Keratinocyte (primary cell): ENCODE measurements at regions not wholly inside any gene's neighbourhood (a gene's known extent, or its start where the extent isn't known, plus 50 kb on each side); places are given as distances from the start of the nearest gene placed in this dataset.

Experiments used
- DNase-seq: peaks from one replicate; pipeline ENCODE4 v3.0.0-alpha.2; 2011; ENCODE audit warnings: low read depth, missing footprints, low spot score
- FAIRE-seq: peaks from 2 replicates; lab custom pipeline; 2011; peaks lifted over from hg19 to GRCh38; lab: Jason Lieb, UNC
- H2AFZ ChIP-seq: 2 replicates; pipeline ENCODE4 v1.6.0; 2012; ENCODE audit warnings: low read length, control low read depth, inconsistent platforms; ENCODE audit not compliant: control insufficient read depth
- H3K27ac ChIP-seq: 2 replicates; pipeline ENCODE4 v1.5.1; 2011; ENCODE audit warnings: low read length; ENCODE audit not compliant: control insufficient read depth, insufficient read depth
- H3K27me3 ChIP-seq: 3 replicates; pipeline ENCODE4 v1.6.0; 2011; ENCODE audit warnings: low read length; ENCODE audit not compliant: control insufficient read depth, insufficient read depth; ENCODE audit errors: extremely low read depth
- H3K36me3 ChIP-seq, 2 experiments: 2 replicates in 1 of 2; 3 replicates in 1 of 2; pipeline ENCODE4 v1.5.1; 2011; ENCODE audit warnings: low read length in 2 of 2, mild to moderate bottlenecking in 1 of 2; ENCODE audit not compliant: control insufficient read depth in 2 of 2, insufficient read depth in 2 of 2; ENCODE audit errors: extremely low read depth in 1 of 2
- H3K4me1 ChIP-seq: 3 replicates; pipeline ENCODE4 v1.5.1; 2011; ENCODE audit warnings: low read length; ENCODE audit not compliant: control insufficient read depth, insufficient read depth; ENCODE audit errors: extremely low read depth
- H3K4me2 ChIP-seq: 3 replicates; pipeline ENCODE4 v1.6.0; 2011; ENCODE audit warnings: low read depth, low read length; ENCODE audit not compliant: control insufficient read depth, insufficient read depth; ENCODE audit errors: extremely low read depth
- H3K4me3 ChIP-seq, 3 experiments: fragments of 200-600 bp in 1 of 3; sonication (generic) in 1 of 3; 2 replicates in 2 of 3; 3 replicates in 1 of 3; pipeline ENCODE4 v1.5.1; 2011 to 2016; ENCODE audit warnings: low read length in 3 of 3, mild to moderate bottlenecking in 3 of 3, control low read depth in 2 of 3, inconsistent platforms in 1 of 3, low read depth in 1 of 3, mixed read lengths in 1 of 3, mixed run types in 1 of 3, moderate library complexity in 1 of 3; ENCODE audit not compliant: control insufficient read depth in 2 of 3, insufficient read depth in 2 of 3; ENCODE audit errors: extremely low read depth in 1 of 3
- H3K79me2 ChIP-seq: 2 replicates; pipeline ENCODE4 v1.6.0; 2012; ENCODE audit warnings: low read length; ENCODE audit not compliant: control insufficient read depth, insufficient read depth
- H3K9ac ChIP-seq: 3 replicates; pipeline ENCODE4 v1.6.0; 2011; ENCODE audit warnings: low read length; ENCODE audit not compliant: control insufficient read depth, insufficient read depth; ENCODE audit errors: extremely low read depth
- H3K9me1 ChIP-seq: 3 replicates; pipeline ENCODE4 v1.6.0; 2011; ENCODE audit warnings: low read length; ENCODE audit not compliant: control insufficient read depth, insufficient read depth; ENCODE audit errors: extremely low read depth
- H3K9me3 ChIP-seq: 2 replicates; pipeline ENCODE4 v1.5.1; 2012; ENCODE audit warnings: low read depth, low read length; ENCODE audit not compliant: control insufficient read depth
- H4K20me1 ChIP-seq: 3 replicates; pipeline ENCODE4 v1.6.0; 2011; ENCODE audit warnings: low read length; ENCODE audit not compliant: control insufficient read depth, insufficient read depth; ENCODE audit errors: extremely low read depth
- CTCF ChIP-seq, 3 experiments: IDR thresholded peaks in 1 of 3; conservative IDR thresholded peaks in 1 of 3; optimal IDR thresholded peaks in 1 of 3; 2 replicates in 2 of 3; 3 replicates in 1 of 3; pipeline versions ENCODE3 to v1.5.1; 2011; ENCODE audit warnings: low read length in 3 of 3, mild to moderate bottlenecking in 3 of 3, moderate library complexity in 2 of 3, control low read depth in 1 of 3, inconsistent platforms in 1 of 3; ENCODE audit not compliant: insufficient read depth in 2 of 3; ENCODE audit errors: extremely low read depth in 1 of 3
- EZH2 ChIP-seq: IDR thresholded peaks from one replicate; pipeline ENCODE4 v1.6.1; 2012; ENCODE audit warnings: inconsistent platforms, mild to moderate bottlenecking, low read length, moderate library complexity
- dilution Hi-C: fragments of 300-500 bp; cut with MboI; formaldehyde crosslinking; loops from one replicate; pipeline ENCODE4 v1.7.0; 2020; ENCODE audit warnings: low sequenced_read_pairs; ENCODE audit not compliant: extremely low pct_ligation_motif_present

DNA sequence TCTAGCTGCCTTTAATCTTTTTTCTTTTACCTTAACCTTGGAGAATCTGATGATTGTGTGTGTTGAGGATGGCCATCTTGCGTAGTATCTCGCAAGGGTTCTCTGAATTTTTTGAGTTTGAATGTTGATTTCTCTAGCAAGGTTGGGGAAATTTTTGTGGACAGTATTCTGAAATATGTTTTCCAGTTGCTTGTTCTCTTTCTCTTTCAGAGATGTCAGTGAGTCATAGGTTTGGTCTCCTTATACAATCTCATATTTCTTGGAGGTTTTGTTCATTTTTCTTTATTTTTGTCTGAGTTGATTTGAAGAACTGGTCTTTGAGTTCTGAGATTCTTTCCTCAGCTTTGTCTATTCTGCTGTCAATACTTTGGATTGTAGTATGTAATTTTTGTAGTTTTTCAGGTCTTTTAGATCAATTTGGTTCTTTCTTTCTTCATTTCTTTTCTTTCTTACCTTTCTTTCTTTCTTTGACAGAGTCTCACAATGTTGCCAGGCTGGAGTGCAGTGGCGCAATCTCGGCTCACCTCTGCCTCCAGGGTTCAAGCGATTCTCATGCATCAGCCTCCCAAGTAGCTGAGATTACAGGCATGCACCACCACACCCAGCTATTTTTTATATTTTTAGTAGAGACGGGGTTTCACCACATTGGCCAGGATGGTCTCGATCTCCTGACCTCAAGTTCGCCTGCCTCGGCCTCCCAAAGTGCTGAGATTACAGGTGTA lies 366.4 kb upstream of the RASGRP1 start:
- FAIRE-seq (no peak), DNase-seq (no peak)
- H3K27ac ChIP-seq: no peak overlapping the region
- no peak overlapping the region for H2AFZ ChIP-seq
- no peaks in the 10 kb centered on the region for H4K20me1 ChIP-seq
- no peaks in the 10 kb centered on the region for H3K79me2 ChIP-seq
- dilution Hi-C loops: no loop called here
- H3K4me1 ChIP-seq: no peaks in the 10 kb centered on the region
- no peak for TF ChIP-seq CTCF (optimal IDR thresholded peaks at IDR 0.05 in 1 of 3, IDR thresholded peaks at IDR 0.05 in 1 of 3, conservative IDR thresholded peaks at IDR 0.05 in 1 of 3; ENCODE audit: extremely low read depth in 1 of 3, insufficient read depth in 2 of 3, low read length in 3 of 3)
- TF ChIP-seq EZH2: no peak
- H3K9ac ChIP-seq: no peak overlapping the region
- H3K27me3 ChIP-seq: no peaks in the 10 kb centered on the region
- no peak overlapping the region for H3K4me3 ChIP-seq
- no peaks in the 10 kb centered on the region for H3K9me3 ChIP-seq
- H3K9me1 ChIP-seq: no peaks in the 10 kb centered on the region
- H3K4me2 ChIP-seq: no peak overlapping the region
- H3K36me3 ChIP-seq: no peaks in the 10 kb centered on the region

GRCh38 chr15:38941399-38941953 lies 376.9 kb upstream of the RASGRP1 start:
- no peak for FAIRE-seq
- dilution Hi-C loops: no loop called here
- no peak overlapping the region for H3K4me2 ChIP-seq

More at GRCh38 chr15:38941399-38941953, 376.9 kb upstream of the RASGRP1 start:
- DNase-seq: no peak
- Histone ChIP-seq H3K9me1 (no peaks in the 10 kb centered on the region), H3K27me3 (peaks cover 4% of the 10 kb centered on the region), H3K4me3 (no peak overlapping the region), H3K9me3 (no peaks in the 10 kb centered on the region), H3K27ac (no peak overlapping the region), H2AFZ (no peak overlapping the region), H3K4me1 (no peaks in the 10 kb centered on the region), H3K9ac (no peak overlapping the region), H3K79me2 (no peaks in the 10 kb centered on the region), H4K20me1 (no peaks in the 10 kb centered on the region), H3K36me3 (no peaks in the 10 kb centered on the region)
- no peak for TF ChIP-seq CTCF (optimal IDR thresholded peaks at IDR 0.05 in 1 of 3, IDR thresholded peaks at IDR 0.05 in 1 of 3, conservative IDR thresholded peaks at IDR 0.05 in 1 of 3; ENCODE audit: extremely low read depth in 1 of 3, insufficient read depth in 2 of 3, low read length in 3 of 3)
- no peak for TF ChIP-seq EZH2
